ENCODE measurements at regions not wholly inside any gene's neighbourhood (a gene's known extent, or its start where the extent isn't known, plus 50 kb on each side); places are given as distances from the start of the nearest gene placed in this dataset.

- H3K27me3 ChIP-seq (ENCODE audit: insufficient read depth): no peaks in the 10 kb centered on the region
- no peaks in the 10 kb centered on the region for H3F3A ChIP-seq (replicated peaks; ENCODE audit: insufficient read depth)
- whole genome bisulfite sequencing (ENCODE audit: low lambda C conversion rate): 22% methylated on average over 2 of the region's 2 CpGs
- H3K79me2 ChIP-seq (ENCODE audit: insufficient read depth): no peaks in the 10 kb centered on the region
- DNase-seq: no peak
- no peaks in the 10 kb centered on the region for H3K4me1 ChIP-seq (ENCODE audit: control insufficient read depth in 1 of 2, insufficient read depth in 2 of 2, low read depth in 1 of 2, low read length in 1 of 2)
- ChIA-PET CTCF (no interaction called here), POLR2A (no interaction called here)
- H3K36me3 ChIP-seq (replicated peaks in 1 of 2; ENCODE audit: control insufficient read depth in 1 of 2, insufficient read depth in 2 of 2, low read length in 1 of 2): no peaks in the 10 kb centered on the region
- H3K9ac ChIP-seq: no peak overlapping the region
- no peak overlapping the region for H3K4me2 ChIP-seq
- no peak for TF ChIP-seq RFX5 (IDR thresholded peaks at IDR 0.05; ENCODE audit: low read length)
- TF ChIP-seq TCF12 (IDR thresholded peaks at IDR 0.05): no peak
- TF ChIP-seq NRF1 (IDR thresholded peaks at IDR 0.05; ENCODE audit: low read depth, low read length): no peak
- no peak for TF ChIP-seq RXRA (IDR thresholded peaks at IDR 0.05; ENCODE audit: borderline replicate concordance, low read depth)
- no peak for TF ChIP-seq EZH2phosphoT487 (IDR thresholded peaks at IDR 0.05; ENCODE audit: borderline replicate concordance, low read depth)
- H3K4me3 ChIP-seq (ENCODE audit: low read depth in 2 of 2, low read length in 1 of 2): no peak overlapping the region
- no peaks in the 10 kb centered on the region for H4K20me1 ChIP-seq (ENCODE audit: insufficient read depth)
- no peak overlapping the region for H2AFZ ChIP-seq (ENCODE audit: low read depth)
- no peaks in the 10 kb centered on the region for H3K9me3 ChIP-seq
- H3K9me2 ChIP-seq: no peaks in the 10 kb centered on the region
- no peak overlapping the region for H3K27ac ChIP-seq (ENCODE audit: low read depth in 2 of 2, low read length in 1 of 2)
Observed at GRCh38 chr5:175374166-175374875, 69.7 kb downstream of the DRD1 start.

- Histone ChIP-seq H3K27ac (ENCODE audit: low read depth in 2 of 2, low read length in 1 of 2) (no peak overlapping the region), H3K9me2 (no peaks in the 10 kb centered on the region), H3K4me2 (no peak overlapping the region), H3K27me3 (ENCODE audit: insufficient read depth) (no peaks in the 10 kb centered on the region), H3K4me1 (ENCODE audit: control insufficient read depth in 1 of 2, insufficient read depth in 2 of 2, low read depth in 1 of 2, low read length in 1 of 2) (no peaks in the 10 kb centered on the region), H3K9me3 (no peaks in the 10 kb centered on the region), H2AFZ (ENCODE audit: low read depth) (no peak overlapping the region), H3K9ac (no peak overlapping the region), H4K20me1 (ENCODE audit: insufficient read depth) (no peaks in the 10 kb centered on the region), H3K79me2 (ENCODE audit: insufficient read depth) (no peaks in the 10 kb centered on the region), H3K36me3 (replicated peaks in 1 of 2; ENCODE audit: control insufficient read depth in 1 of 2, insufficient read depth in 2 of 2, low read length in 1 of 2) (no peaks in the 10 kb centered on the region), H3K4me3 (ENCODE audit: low read depth in 2 of 2, low read length in 1 of 2) (no peak overlapping the region), H3F3A (replicated peaks; ENCODE audit: insufficient read depth) (no peaks in the 10 kb centered on the region)
- ChIA-PET POLR2A (no interaction called here), CTCF (interaction anchor here (1.6 kb wide), 1 partner anchor 19 kb away, joined by 3 read pairs; no protein-coding TSS in a partner anchor)
- no peak for DNase-seq
- TF ChIP-seq SIN3A (IDR thresholded peaks at IDR 0.05; ENCODE audit: borderline replicate concordance, low read depth, low read length) (no peak), TAF1 (IDR thresholded peaks at IDR 0.05; ENCODE audit: borderline replicate concordance, low read depth, low read length) (no peak), POLR2AphosphoS5 (IDR thresholded peaks at IDR 0.05; ENCODE audit: low read depth, low read length) (no peak), IRF3 (IDR thresholded peaks at IDR 0.05; ENCODE audit: low read depth, low read length) (no peak), RXRA (IDR thresholded peaks at IDR 0.05; ENCODE audit: borderline replicate concordance, low read depth) (no peak), SMC3 (IDR thresholded peaks at IDR 0.05; ENCODE audit: low read depth, low read length) (no peak), MEF2A (IDR thresholded peaks at IDR 0.05; ENCODE audit: borderline replicate concordance, low read depth) (no peak), TEAD4 (IDR thresholded peaks at IDR 0.05; ENCODE audit: borderline replicate concordance, insufficient read depth) (no peak), CTCF (IDR thresholded peaks at IDR 0.05) (no peak), RCOR1 (IDR thresholded peaks at IDR 0.05; ENCODE audit: low read length) (no peak), GATA2 (CRISPR knock-in tag; IDR thresholded peaks at IDR 0.05) (no peak), USF1 (IDR thresholded peaks at IDR 0.05; ENCODE audit: borderline replicate concordance, low read depth) (no peak), PBX3 (IDR thresholded peaks at IDR 0.05) (no peak), FOSL2 (IDR thresholded peaks at IDR 0.05; ENCODE audit: borderline replicate concordance, low read depth) (no peak), TCF12 (IDR thresholded peaks at IDR 0.05) (no peak), EP300 (IDR thresholded peaks at IDR 0.05; ENCODE audit: borderline replicate concordance in 1 of 2, low read depth in 1 of 2, low read length in 1 of 2) (no peak), JUND (IDR thresholded peaks at IDR 0.05) (no peak)
- WGBS (ENCODE audit: low lambda C conversion rate): 64% methylated on average over 1 of the region's 1 CpG
Observed at GRCh38 chr5:175365866-175366265, 78.1 kb downstream of the DRD1 start.

All from SK-N-SH (cell line).